ENCODE measurements at regions not wholly inside any gene's neighbourhood (a gene's known extent, or its start where the extent isn't known, plus 50 kb on each side); places are given as distances from the start of the nearest gene placed in this dataset.

DNA sequence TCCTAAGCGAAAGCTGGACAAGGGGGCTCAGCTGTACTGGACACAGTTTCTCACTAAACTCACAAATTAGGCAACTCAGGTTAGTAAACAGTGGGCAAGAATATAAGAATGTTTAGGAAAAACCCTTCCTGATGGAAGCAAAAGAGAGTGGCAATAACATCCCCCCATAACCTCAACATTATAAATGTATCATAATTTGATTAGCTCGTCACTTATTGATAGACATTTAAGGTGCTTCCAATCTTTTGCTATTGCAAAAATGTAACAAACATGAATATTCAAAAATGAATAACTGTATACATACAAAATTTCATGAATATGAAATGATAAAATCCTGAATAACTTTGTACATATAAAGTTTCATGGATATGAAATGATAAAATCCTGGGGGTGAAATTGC, 415.7 kb downstream of the EPM2A start:
- Histone ChIP-seq H3K36me3 (ENCODE audit: control insufficient read depth, insufficient read depth, low read length) (no peaks in the 10 kb centered on the region), H3K27ac (ENCODE audit: insufficient read depth, low read length, poor library complexity, severe bottlenecking) (no peak overlapping the region), H3K9me3 (ENCODE audit: control insufficient read depth in 2 of 2, low read length in 2 of 2) (no peaks in the 10 kb centered on the region), H3K27me3 (ENCODE audit: control insufficient read depth, insufficient read depth, low read length) (no peaks in the 10 kb centered on the region), H3K4me3 (ENCODE audit: low read depth, low read length) (no peak overlapping the region), H3K4me1 (ENCODE audit: control insufficient read depth, insufficient read depth, low read length, poor library complexity, severe bottlenecking) (no peaks in the 10 kb centered on the region)
- H3K4me1 Mint-ChIP-seq, result no peaks in the 10 kb centered on the region
- H3K27me3 Mint-ChIP-seq, result peaks cover 7% of the 10 kb centered on the region
- no peak for ATAC-seq (ENCODE audit: low read depth in 2 of 2)
- no peak overlapping the region for H3K27ac Mint-ChIP-seq
- DNase-seq, result no peak
- no peak overlapping the region for H3K4me3 Mint-ChIP-seq
- peaks cover 0 to 12% (median 0%) of the 10 kb centered on the region in 7 donors for H3K9me3 Mint-ChIP-seq
- no peaks in the 10 kb centered on the region for H3K36me3 Mint-ChIP-seq

DNA sequence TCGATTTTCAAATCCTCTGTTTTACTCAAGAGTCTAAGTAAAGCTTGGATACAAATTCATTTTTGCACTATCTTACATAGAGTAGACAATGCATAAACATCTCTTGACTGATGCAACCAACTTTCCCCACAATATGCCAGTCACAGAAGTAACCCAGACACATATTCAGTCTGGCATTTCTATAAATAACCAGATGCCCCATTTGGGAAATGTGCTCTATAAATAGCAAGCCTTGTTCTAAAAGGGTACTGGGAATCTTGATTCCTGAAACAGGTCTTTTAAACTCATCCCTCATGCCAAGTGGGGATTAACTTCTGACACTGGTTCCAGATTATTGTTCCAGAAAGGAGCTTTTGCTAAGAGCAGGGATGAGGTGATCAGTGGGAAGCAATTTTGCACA, 411.7 kb downstream of the EPM2A start:
- Histone ChIP-seq H3K27me3 (ENCODE audit: control insufficient read depth, insufficient read depth, low read length) (no peaks in the 10 kb centered on the region), H3K36me3 (ENCODE audit: control insufficient read depth, insufficient read depth, low read length) (no peaks in the 10 kb centered on the region), H3K27ac (ENCODE audit: insufficient read depth, low read length, poor library complexity, severe bottlenecking) (no peak overlapping the region), H3K9me3 (ENCODE audit: control insufficient read depth in 2 of 2, low read length in 2 of 2) (no peaks in the 10 kb centered on the region), H3K4me1 (ENCODE audit: control insufficient read depth, insufficient read depth, low read length, poor library complexity, severe bottlenecking) (no peaks in the 10 kb centered on the region), H3K4me3 (ENCODE audit: low read depth, low read length) (no peak overlapping the region)
- H3K4me3 Mint-ChIP-seq, result no peak overlapping the region
- peaks cover 0 to 6% (median 0%) of the 10 kb centered on the region in 7 donors for H3K9me3 Mint-ChIP-seq
- H3K27ac Mint-ChIP-seq, result no peak overlapping the region
- H3K4me1 Mint-ChIP-seq, result no peaks in the 10 kb centered on the region
- no peak for DNase-seq
- peaks cover 4% of the 10 kb centered on the region for H3K27me3 Mint-ChIP-seq
- no peaks in the 10 kb centered on the region for H3K36me3 Mint-ChIP-seq
- ATAC-seq (ENCODE audit: low read depth in 2 of 2), result no peak

DNA sequence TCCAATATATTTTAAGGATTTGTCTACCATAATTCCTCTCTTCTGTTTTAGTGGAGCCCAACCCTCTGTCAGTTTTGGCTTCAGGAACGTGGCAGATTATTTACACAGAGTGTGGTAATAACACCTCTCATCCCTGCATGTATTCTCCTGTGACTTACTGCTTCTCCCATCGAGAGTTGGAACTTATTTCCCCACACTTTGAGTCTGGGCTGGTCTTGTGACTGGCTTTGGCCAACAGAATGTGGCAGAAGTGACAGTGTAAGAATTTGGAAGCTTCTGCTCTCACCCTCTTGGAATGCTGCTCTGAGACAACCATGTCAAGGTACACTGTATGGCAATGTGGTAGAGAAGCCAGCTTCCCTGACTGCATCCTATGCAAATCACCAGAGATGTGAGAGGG, 407.7 kb downstream of the EPM2A start:
- H3K4me3 ChIP-seq (ENCODE audit: low read depth, low read length), result no peak overlapping the region
- no peaks in the 10 kb centered on the region for H3K36me3 ChIP-seq (ENCODE audit: control insufficient read depth, insufficient read depth, low read length)
- peaks cover 4% of the 10 kb centered on the region for H3K27me3 Mint-ChIP-seq
- no peaks in the 10 kb centered on the region for H3K36me3 Mint-ChIP-seq
- peaks cover 0 to 1% (median 0%) of the 10 kb centered on the region in 7 donors for H3K9me3 Mint-ChIP-seq
- no peak overlapping the region for H3K27ac ChIP-seq (ENCODE audit: insufficient read depth, low read length, poor library complexity, severe bottlenecking)
- no peak overlapping the region for H3K27ac Mint-ChIP-seq
- ATAC-seq (ENCODE audit: low read depth in 2 of 2), result no peak
- H3K4me1 ChIP-seq (ENCODE audit: control insufficient read depth, insufficient read depth, low read length, poor library complexity, severe bottlenecking), result no peaks in the 10 kb centered on the region
- H3K27me3 ChIP-seq (ENCODE audit: control insufficient read depth, insufficient read depth, low read length), result no peaks in the 10 kb centered on the region
- no peak for DNase-seq
- H3K4me3 Mint-ChIP-seq, result no peak overlapping the region
- no peaks in the 10 kb centered on the region for H3K4me1 Mint-ChIP-seq
- H3K9me3 ChIP-seq (ENCODE audit: control insufficient read depth in 2 of 2, low read length in 2 of 2), result no peaks in the 10 kb centered on the region

DNA sequence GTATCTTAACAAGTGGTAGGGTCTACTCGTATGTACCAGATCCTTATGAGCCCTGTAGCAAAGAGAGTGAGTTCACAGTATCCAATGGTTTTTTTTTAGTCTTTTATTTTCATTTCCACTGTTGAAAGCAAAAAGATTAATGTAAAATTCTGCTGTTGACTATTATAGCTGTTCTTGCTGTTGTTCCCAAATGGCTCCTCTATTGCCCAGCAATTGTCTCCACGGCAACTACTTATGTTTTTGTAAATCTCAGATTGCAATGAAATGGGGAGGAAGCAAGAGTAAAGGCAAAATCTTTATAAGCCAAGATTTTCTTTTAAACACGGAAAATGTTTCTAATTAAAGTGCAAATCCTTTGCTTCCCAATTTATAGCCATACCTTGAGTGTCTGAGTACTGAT, 406.1 kb downstream of the EPM2A start:
- no peaks in the 10 kb centered on the region for H3K9me3 ChIP-seq (ENCODE audit: control insufficient read depth in 2 of 2, low read length in 2 of 2)
- ATAC-seq (ENCODE audit: low read depth in 2 of 2), result no peak
- Mint-ChIP-seq H3K27ac (no peak overlapping the region), H3K27me3 (peaks cover 2% of the 10 kb centered on the region), H3K4me3 (no peak overlapping the region), H3K9me3 (peaks cover 0 to 1% (median 0%) of the 10 kb centered on the region in 7 donors), H3K4me1 (no peaks in the 10 kb centered on the region), H3K36me3 (no peaks in the 10 kb centered on the region)
- H3K27me3 ChIP-seq (ENCODE audit: control insufficient read depth, insufficient read depth, low read length), result no peaks in the 10 kb centered on the region
- H3K36me3 ChIP-seq (ENCODE audit: control insufficient read depth, insufficient read depth, low read length), result no peaks in the 10 kb centered on the region
- H3K4me1 ChIP-seq (ENCODE audit: control insufficient read depth, insufficient read depth, low read length, poor library complexity, severe bottlenecking), result no peaks in the 10 kb centered on the region
- H3K27ac ChIP-seq (ENCODE audit: insufficient read depth, low read length, poor library complexity, severe bottlenecking), result no peak overlapping the region
- H3K4me3 ChIP-seq (ENCODE audit: low read depth, low read length), result no peak overlapping the region
- no peak for DNase-seq

DNA sequence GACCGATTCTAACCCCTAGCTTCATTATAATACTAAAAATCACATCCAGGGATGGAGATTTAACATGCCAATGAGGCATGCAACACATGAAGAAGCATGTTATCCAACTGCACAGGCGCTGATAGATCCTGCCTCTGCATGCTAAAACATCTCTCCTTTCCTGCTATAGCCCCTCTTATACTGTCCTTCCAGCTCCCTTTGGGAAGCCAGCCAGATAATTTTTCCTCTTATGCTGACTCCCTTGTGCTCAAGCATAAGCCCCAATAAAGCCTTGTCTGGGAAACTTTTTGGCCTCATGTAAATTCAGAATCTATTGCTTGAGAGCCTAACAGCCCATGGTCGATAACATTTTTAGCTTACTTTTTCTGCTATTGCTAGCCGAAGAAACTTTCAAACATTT, 404.3 kb downstream of the EPM2A start:
- ATAC-seq (ENCODE audit: low read depth in 2 of 2) (no peak), DNase-seq (no peak)
- no peaks in the 10 kb centered on the region for H3K27me3 ChIP-seq (ENCODE audit: control insufficient read depth, insufficient read depth, low read length)
- no peaks in the 10 kb centered on the region for H3K9me3 ChIP-seq (ENCODE audit: control insufficient read depth in 2 of 2, low read length in 2 of 2)
- H3K4me1 Mint-ChIP-seq, result no peaks in the 10 kb centered on the region
- H3K36me3 Mint-ChIP-seq, result no peaks in the 10 kb centered on the region
- no peaks in the 10 kb centered on the region for H3K27me3 Mint-ChIP-seq
- no peak overlapping the region for H3K27ac Mint-ChIP-seq
- no peak overlapping the region for H3K4me3 Mint-ChIP-seq
- no peaks in the 10 kb centered on the region for H3K4me1 ChIP-seq (ENCODE audit: control insufficient read depth, insufficient read depth, low read length, poor library complexity, severe bottlenecking)
- no peaks in the 10 kb centered on the region for H3K36me3 ChIP-seq (ENCODE audit: control insufficient read depth, insufficient read depth, low read length)
- peaks cover 0 to 1% (median 0%) of the 10 kb centered on the region in 7 donors for H3K9me3 Mint-ChIP-seq
- no peak overlapping the region for H3K4me3 ChIP-seq (ENCODE audit: low read depth, low read length)
- H3K27ac ChIP-seq (ENCODE audit: insufficient read depth, low read length, poor library complexity, severe bottlenecking), result no peak overlapping the region

DNA sequence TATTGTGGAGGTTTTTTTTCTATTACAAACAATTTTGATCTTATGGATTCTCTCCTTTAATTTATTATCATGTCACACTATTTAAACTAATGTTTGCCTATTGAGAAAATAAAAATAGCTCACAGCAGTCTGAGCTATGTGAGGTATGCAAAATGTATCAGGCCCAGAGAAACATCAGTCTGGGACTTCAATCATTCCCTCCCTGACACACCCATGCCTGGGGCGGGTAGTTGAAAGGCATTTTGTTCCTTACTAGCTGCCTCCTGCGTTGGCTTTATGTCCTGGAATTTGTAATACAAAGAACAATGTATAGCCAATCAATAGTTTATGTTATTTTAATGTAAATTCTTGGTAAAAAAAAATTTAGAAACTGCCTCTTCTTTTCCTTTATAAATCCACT, 403.3 kb downstream of the EPM2A start:
- Histone ChIP-seq H3K4me1 (ENCODE audit: control insufficient read depth, insufficient read depth, low read length, poor library complexity, severe bottlenecking) (no peaks in the 10 kb centered on the region), H3K27me3 (ENCODE audit: control insufficient read depth, insufficient read depth, low read length) (no peaks in the 10 kb centered on the region), H3K4me3 (ENCODE audit: low read depth, low read length) (no peak overlapping the region), H3K9me3 (ENCODE audit: control insufficient read depth in 2 of 2, low read length in 2 of 2) (no peaks in the 10 kb centered on the region), H3K36me3 (ENCODE audit: control insufficient read depth, insufficient read depth, low read length) (no peaks in the 10 kb centered on the region), H3K27ac (ENCODE audit: insufficient read depth, low read length, poor library complexity, severe bottlenecking) (no peak overlapping the region)
- no peaks in the 10 kb centered on the region for H3K27me3 Mint-ChIP-seq
- H3K4me1 Mint-ChIP-seq, result no peaks in the 10 kb centered on the region
- no peak overlapping the region for H3K4me3 Mint-ChIP-seq
- H3K36me3 Mint-ChIP-seq, result no peaks in the 10 kb centered on the region
- no peak overlapping the region for H3K27ac Mint-ChIP-seq
- H3K9me3 Mint-ChIP-seq, result peaks cover 0 to 1% (median 0%) of the 10 kb centered on the region in 7 donors
- DNase-seq (no peak), ATAC-seq (ENCODE audit: low read depth in 2 of 2) (no peak)

DNA sequence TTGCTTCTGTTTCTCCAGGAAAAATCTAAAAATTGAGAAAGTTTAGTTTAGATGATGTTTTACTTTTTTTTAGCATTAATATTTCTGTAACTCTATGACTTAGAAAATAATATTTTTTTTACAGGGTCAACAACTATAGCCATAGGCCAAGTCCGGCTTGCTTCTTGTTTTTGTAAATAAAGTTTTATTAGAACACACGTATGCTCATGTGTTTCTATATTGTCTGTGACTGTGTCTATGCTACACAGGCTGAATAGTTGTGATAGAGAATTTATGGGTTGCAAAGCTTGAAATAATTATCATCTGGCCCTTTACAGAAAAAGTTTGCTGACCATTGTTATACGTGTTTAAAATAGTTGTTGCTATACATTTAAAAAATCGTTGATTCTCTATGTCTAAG, 399.2 kb downstream of the EPM2A start:
- DNase-seq (no peak), ATAC-seq (ENCODE audit: low read depth in 2 of 2) (no peak)
- Histone ChIP-seq H3K27me3 (ENCODE audit: control insufficient read depth, insufficient read depth, low read length) (no peaks in the 10 kb centered on the region), H3K4me1 (ENCODE audit: control insufficient read depth, insufficient read depth, low read length, poor library complexity, severe bottlenecking) (no peaks in the 10 kb centered on the region), H3K9me3 (ENCODE audit: control insufficient read depth in 2 of 2, low read length in 2 of 2) (no peaks in the 10 kb centered on the region), H3K27ac (ENCODE audit: insufficient read depth, low read length, poor library complexity, severe bottlenecking) (no peak overlapping the region), H3K4me3 (ENCODE audit: low read depth, low read length) (no peak overlapping the region), H3K36me3 (ENCODE audit: control insufficient read depth, insufficient read depth, low read length) (no peaks in the 10 kb centered on the region)
- Mint-ChIP-seq H3K27me3 (no peaks in the 10 kb centered on the region), H3K36me3 (no peaks in the 10 kb centered on the region), H3K27ac (no peak overlapping the region), H3K9me3 (peaks cover 0 to 2% (median 0%) of the 10 kb centered on the region in 7 donors), H3K4me3 (no peak overlapping the region), H3K4me1 (no peaks in the 10 kb centered on the region)

DNA sequence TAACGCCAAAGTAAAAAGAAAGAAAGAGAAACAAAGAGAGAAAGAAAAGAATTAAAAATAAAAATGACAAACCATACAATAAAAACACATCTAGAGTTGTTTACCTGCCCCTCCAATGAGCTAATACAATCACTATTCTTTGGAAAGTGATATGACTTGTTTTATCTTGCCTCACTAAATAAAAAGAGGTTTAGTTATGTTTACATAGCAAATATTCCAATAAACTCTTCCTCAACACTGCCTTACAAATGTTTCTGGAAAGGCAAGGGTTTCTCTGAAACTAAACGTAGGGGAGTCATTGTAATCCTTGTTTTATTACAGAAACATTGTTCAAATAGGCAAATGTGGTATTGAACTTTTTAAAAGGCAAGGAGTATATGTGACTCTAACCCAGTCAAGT, 396.2 kb downstream of the EPM2A start:
- Mint-ChIP-seq H3K4me3 (no peak overlapping the region), H3K36me3 (no peaks in the 10 kb centered on the region), H3K27me3 (no peaks in the 10 kb centered on the region), H3K27ac (no peak overlapping the region), H3K4me1 (no peaks in the 10 kb centered on the region), H3K9me3 (peaks cover 0 to 2% (median 0%) of the 10 kb centered on the region in 7 donors)
- ATAC-seq (ENCODE audit: low read depth in 2 of 2), result no peak
- Histone ChIP-seq H3K4me1 (ENCODE audit: control insufficient read depth, insufficient read depth, low read length, poor library complexity, severe bottlenecking) (no peaks in the 10 kb centered on the region), H3K27ac (ENCODE audit: insufficient read depth, low read length, poor library complexity, severe bottlenecking) (no peak overlapping the region), H3K9me3 (ENCODE audit: control insufficient read depth in 2 of 2, low read length in 2 of 2) (no peaks in the 10 kb centered on the region), H3K36me3 (ENCODE audit: control insufficient read depth, insufficient read depth, low read length) (no peaks in the 10 kb centered on the region), H3K4me3 (ENCODE audit: low read depth, low read length) (no peak overlapping the region), H3K27me3 (ENCODE audit: control insufficient read depth, insufficient read depth, low read length) (no peaks in the 10 kb centered on the region)
- DNase-seq, result no peak
